ENCODE measurements at regions not wholly inside any gene's neighbourhood (a gene's known extent, or its start where the extent isn't known, plus 50 kb on each side); places are given as distances from the start of the nearest gene placed in this dataset.

GRCh38 chr2:219765231-219765911 is 137.9 kb downstream of the SLC4A3 start:
- Histone ChIP-seq H3K9me3 (ENCODE audit: insufficient read depth, low read depth, low read length) (no peaks in the 10 kb centered on the region), H3K36me3 (ENCODE audit: insufficient read depth, low read length) (no peaks in the 10 kb centered on the region), H3K9me2 (replicated peaks; ENCODE audit: low read depth, low read length) (no peaks in the 10 kb centered on the region), H3K79me2 (ENCODE audit: insufficient read depth, low read length) (no peaks in the 10 kb centered on the region), H3F3A (ENCODE audit: low read depth) (no peaks in the 10 kb centered on the region), H4K20me1 (ENCODE audit: insufficient read depth, low read length, poor library complexity, severe bottlenecking) (no peaks in the 10 kb centered on the region), H3K9ac (ENCODE audit: low read depth, low read length, poor library complexity, severe bottlenecking) (no peak overlapping the region), H3K4me2 (ENCODE audit: low read depth, low read length, poor library complexity, severe bottlenecking) (no peak overlapping the region), H3K4me3 (ENCODE audit: low read length, poor library complexity, severe bottlenecking) (no peak overlapping the region), H3K4me1 (ENCODE audit: insufficient read depth, low read length, poor library complexity, severe bottlenecking) (no peaks in the 10 kb centered on the region), H2AFZ (ENCODE audit: low read length) (no peak overlapping the region), H3K27me3 (ENCODE audit: insufficient read depth, low read length, poor library complexity, severe bottlenecking) (no peaks in the 10 kb centered on the region)
- TF ChIP-seq EZH2phosphoT487 (IDR thresholded peaks at IDR 0.05; ENCODE audit: borderline replicate concordance) = no peak
- no peak for TF ChIP-seq CTCF (conservative IDR thresholded peaks at IDR 0.05; ENCODE audit: low read length)

GRCh38 chr2:219766658-219767057 is 139.2 kb downstream of the SLC4A3 start:
- no peaks in the 10 kb centered on the region for H3K27me3 ChIP-seq (ENCODE audit: insufficient read depth, low read length, poor library complexity, severe bottlenecking)
- no peaks in the 10 kb centered on the region for H3K36me3 ChIP-seq (ENCODE audit: insufficient read depth, low read length)
- H3K4me2 ChIP-seq (ENCODE audit: low read depth, low read length, poor library complexity, severe bottlenecking) = no peak overlapping the region
- no peak overlapping the region for H3K4me3 ChIP-seq (ENCODE audit: low read length, poor library complexity, severe bottlenecking)
- no peaks in the 10 kb centered on the region for H4K20me1 ChIP-seq (ENCODE audit: insufficient read depth, low read length, poor library complexity, severe bottlenecking)
- H2AFZ ChIP-seq (ENCODE audit: low read length) = no peak overlapping the region
- no peaks in the 10 kb centered on the region for H3K4me1 ChIP-seq (ENCODE audit: insufficient read depth, low read length, poor library complexity, severe bottlenecking)
- no peaks in the 10 kb centered on the region for H3K9me2 ChIP-seq (replicated peaks; ENCODE audit: low read depth, low read length)
- H3K79me2 ChIP-seq (ENCODE audit: insufficient read depth, low read length) = no peaks in the 10 kb centered on the region
- TF ChIP-seq EZH2phosphoT487 (IDR thresholded peaks at IDR 0.05; ENCODE audit: borderline replicate concordance) (no peak), CTCF (conservative IDR thresholded peaks at IDR 0.05; ENCODE audit: low read length) (no peak)
- no peaks in the 10 kb centered on the region; the same call in 1 of the 2 replicates for H3K9me3 ChIP-seq (ENCODE audit: insufficient read depth, low read depth, low read length)
- no peak overlapping the region for H3K9ac ChIP-seq (ENCODE audit: low read depth, low read length, poor library complexity, severe bottlenecking)
- no peaks in the 10 kb centered on the region for H3F3A ChIP-seq (ENCODE audit: low read depth)

GRCh38 chr2:219769090-219769910 is 141.9 kb downstream of the SLC4A3 start:
- Histone ChIP-seq H3K36me3 (ENCODE audit: insufficient read depth, low read length) (no peaks in the 10 kb centered on the region), H3K27me3 (ENCODE audit: insufficient read depth, low read length, poor library complexity, severe bottlenecking) (no peaks in the 10 kb centered on the region), H2AFZ (ENCODE audit: low read length) (no peak overlapping the region), H3K79me2 (ENCODE audit: insufficient read depth, low read length) (no peaks in the 10 kb centered on the region), H3K9me3 (ENCODE audit: insufficient read depth, low read depth, low read length) (no peaks in the 10 kb centered on the region; the same call in 1 of the 2 replicates), H3K4me3 (ENCODE audit: low read length, poor library complexity, severe bottlenecking) (no peak overlapping the region), H3K4me2 (ENCODE audit: low read depth, low read length, poor library complexity, severe bottlenecking) (no peak overlapping the region), H3K9me2 (replicated peaks; ENCODE audit: low read depth, low read length) (no peaks in the 10 kb centered on the region), H3F3A (ENCODE audit: low read depth) (no peaks in the 10 kb centered on the region), H4K20me1 (ENCODE audit: insufficient read depth, low read length, poor library complexity, severe bottlenecking) (no peaks in the 10 kb centered on the region), H3K4me1 (ENCODE audit: insufficient read depth, low read length, poor library complexity, severe bottlenecking) (no peaks in the 10 kb centered on the region), H3K9ac (ENCODE audit: low read depth, low read length, poor library complexity, severe bottlenecking) (no peak overlapping the region)
- TF ChIP-seq CTCF (conservative IDR thresholded peaks at IDR 0.05; ENCODE audit: low read length) = no peak
- TF ChIP-seq EZH2phosphoT487 (IDR thresholded peaks at IDR 0.05; ENCODE audit: borderline replicate concordance) = no peak

All from Loucy (cell line).